Esophagus squamous epithelium (tissue), 4 donors: ENCODE measurements at regions not wholly inside any gene's neighbourhood (a gene's known extent, or its start where the extent isn't known, plus 50 kb on each side); places are given as distances from the start of the nearest gene placed in this dataset.

Source experiments
- CTCF ChIP-seq, 6 experiments: fragments of 450-650 bp in 4 of 6; fragments of 200-600 bp in 2 of 6; sonication (generic) in 2 of 6; IDR thresholded peaks; one replicate each; pipeline ENCODE4 v1.5.1; 2016 to 2019; ENCODE audit warnings: antibody characterized with exemption in 6 of 6, mild to moderate bottlenecking in 4 of 6, moderate library complexity in 4 of 6
- POLR2A ChIP-seq, 4 donors: fragments of 450-650 bp; IDR thresholded peaks; one replicate each; pipeline ENCODE4 v1.6.1; 2017; ENCODE audit warnings: antibody characterized with exemption in 4 of 4, mild to moderate bottlenecking in 4 of 4, moderate library complexity in 3 of 4

GRCh38 chr14:103216857-103217256 lies 93.6 kb downstream of the TNFAIP2 start:
- TF ChIP-seq CTCF (IDR thresholded peaks at IDR 0.05) = no peak
- TF ChIP-seq POLR2A (IDR thresholded peaks at IDR 0.05) = no peak
